GM18519 (cell line): ENCODE measurements at regions not wholly inside any gene's neighbourhood (a gene's known extent, or its start where the extent isn't known, plus 50 kb on each side); places are given as distances from the start of the nearest gene placed in this dataset.

Source experiments
- ATAC-seq: cut with Tn5 transposase; IDR thresholded peaks from one replicate; pipeline ENCODE4 v1.9.1; 2021; ENCODE audit warnings: mild to moderate bottlenecking, moderate library complexity; ENCODE audit not compliant: unreplicated experiment, low FRiP score

DNA sequence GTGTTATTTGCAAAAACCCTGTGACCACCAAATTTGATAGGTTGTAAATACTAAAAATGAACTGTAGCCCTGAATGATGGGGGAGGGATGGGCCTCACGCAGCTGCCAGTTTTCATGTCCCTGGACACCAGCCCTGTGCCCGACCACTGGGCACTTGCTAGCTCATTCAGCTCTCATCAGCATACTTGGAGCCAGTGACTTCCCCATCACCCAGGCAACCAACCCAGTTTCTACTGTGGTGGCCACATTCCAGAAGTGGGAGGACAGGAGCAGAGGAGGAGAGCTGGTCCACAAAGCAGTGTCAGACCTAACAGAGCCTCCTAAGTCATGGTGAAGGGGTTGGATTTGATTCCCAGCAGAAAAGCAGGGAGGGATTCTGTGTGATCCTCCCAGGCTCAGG is 128.2 kb downstream of the CPEB2 start:
- no peak for ATAC-seq

DNA sequence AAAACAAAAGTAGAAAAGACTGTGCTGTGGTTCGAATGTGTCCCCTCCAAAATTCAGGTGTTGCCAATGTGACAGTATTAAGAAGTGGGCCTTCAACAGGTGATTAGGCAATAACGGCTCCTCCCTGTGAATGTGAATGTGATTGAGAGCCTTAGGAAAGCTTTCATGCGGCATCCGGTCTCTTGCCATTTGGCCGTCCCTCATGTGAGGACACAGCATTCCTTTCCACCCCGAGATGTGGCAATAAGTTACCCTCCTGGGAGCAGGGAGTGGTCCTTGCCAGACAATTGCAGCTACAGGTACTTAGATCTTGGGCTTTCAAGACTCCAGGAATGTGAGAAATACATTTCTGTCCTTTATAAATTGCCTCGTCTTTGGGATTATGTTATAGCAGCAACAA is 129.3 kb downstream of the CPEB2 start:
- ATAC-seq = no peak

DNA sequence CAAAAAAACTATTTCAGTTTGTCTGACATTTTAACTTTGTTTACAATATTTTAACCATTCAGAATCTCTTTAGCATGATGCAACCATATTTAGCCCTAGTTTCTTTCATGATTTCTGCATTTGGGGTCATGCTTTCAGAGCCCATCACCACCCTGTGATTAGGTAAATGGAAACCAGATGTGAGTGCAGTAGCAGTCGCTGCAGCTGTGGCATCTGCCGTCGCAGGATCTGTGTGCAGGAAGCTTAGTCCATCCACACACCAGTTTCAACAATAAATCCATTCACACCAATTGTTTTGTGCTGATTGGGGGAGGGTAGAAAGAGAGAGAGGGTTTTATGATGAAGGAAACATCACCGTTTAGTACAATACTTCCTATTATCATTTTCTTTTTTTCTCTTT is 130.5 kb downstream of the CPEB2 start:
- no peak for ATAC-seq

DNA sequence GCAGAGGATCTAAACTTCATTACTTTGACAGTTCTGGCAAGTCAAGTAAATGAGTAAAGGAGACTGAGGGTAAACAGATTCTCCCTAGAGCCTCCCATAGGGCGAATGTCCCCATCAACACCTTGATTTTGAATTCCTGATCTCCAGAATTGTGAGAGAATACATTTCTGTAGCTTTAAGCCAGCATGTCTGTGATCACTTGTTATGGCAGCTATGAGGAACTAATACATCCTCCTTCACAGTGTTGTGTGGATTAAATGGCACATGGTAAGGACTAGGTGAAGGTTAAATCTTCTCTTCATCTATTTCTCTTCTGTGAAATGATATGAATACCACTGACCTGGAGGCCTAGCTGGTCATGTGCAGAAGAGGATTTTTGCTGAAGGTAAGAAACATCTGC is 137.3 kb downstream of the CPEB2 start:
- no peak for ATAC-seq

GRCh38 chr4:15142201-15142600 is 139.9 kb downstream of the CPEB2 start:
- no peak for ATAC-seq

DNA sequence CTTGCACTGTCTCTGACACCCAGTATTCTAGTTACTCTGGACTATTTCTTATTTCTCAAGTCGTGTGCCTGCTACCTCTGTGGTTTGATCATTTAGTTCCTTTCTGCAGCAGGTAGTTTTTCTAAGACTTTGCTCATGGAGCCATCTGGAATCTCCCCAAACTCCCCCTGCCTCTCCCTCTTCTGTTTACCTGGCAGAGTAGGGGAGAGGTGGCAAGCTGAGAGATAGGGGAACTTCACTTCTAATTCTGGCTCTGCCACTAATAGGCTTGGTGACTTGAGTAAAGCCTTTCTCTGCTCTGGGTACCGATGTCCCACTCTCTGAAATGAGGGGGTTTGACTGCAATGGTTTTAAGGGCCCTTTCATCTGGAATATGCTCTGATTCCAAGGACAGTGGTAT is 141.3 kb downstream of the CPEB2 start:
- ATAC-seq = no peak

DNA sequence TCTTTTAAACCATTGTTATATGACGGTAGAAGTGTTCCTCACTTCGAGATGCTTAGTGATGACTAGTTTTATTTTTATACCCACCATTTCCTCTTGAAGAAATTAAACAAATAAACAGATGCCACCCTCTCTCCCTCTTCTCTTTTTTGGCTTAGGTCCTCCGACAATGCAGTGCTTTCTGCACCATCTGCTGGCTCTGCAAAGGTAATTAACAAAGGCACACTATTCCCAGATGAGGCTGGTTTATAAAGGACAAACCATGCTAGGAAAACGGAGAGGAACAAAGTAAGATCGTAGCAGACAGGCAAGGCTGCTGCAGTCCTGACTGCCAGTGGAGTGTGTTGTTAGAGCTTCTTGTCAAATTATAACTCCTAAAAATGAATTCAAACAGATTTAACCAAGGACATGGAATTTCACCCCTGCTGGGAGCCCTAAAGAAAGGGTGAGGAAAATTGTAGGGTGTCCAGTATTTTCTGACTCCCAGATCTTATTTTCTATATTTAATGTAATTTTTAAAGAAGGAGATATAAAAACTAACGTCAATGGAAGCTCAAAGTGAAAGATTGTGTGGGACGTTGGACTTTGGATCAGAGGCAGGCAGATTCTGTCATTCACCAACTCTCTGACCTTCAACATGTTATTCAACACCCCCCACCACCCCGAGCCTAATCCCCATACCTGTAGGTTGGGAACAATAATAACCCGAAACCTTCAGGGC is 142.1 kb downstream of the CPEB2 start:
- ATAC-seq = no peak

GRCh38 chr4:15144967-15145295 is 142.7 kb downstream of the CPEB2 start:
- ATAC-seq = no peak

GRCh38 chr4:15145709-15146108 is 143.4 kb downstream of the CPEB2 start:
- no peak for ATAC-seq

GRCh38 chr4:15147714-15148113 is 145.4 kb downstream of the CPEB2 start:
- ATAC-seq = no peak

- no peak for ATAC-seq
These were observed 145.9 kb downstream of the CPEB2 start for GRCh38 chr4:15148199-15148598.

DNA sequence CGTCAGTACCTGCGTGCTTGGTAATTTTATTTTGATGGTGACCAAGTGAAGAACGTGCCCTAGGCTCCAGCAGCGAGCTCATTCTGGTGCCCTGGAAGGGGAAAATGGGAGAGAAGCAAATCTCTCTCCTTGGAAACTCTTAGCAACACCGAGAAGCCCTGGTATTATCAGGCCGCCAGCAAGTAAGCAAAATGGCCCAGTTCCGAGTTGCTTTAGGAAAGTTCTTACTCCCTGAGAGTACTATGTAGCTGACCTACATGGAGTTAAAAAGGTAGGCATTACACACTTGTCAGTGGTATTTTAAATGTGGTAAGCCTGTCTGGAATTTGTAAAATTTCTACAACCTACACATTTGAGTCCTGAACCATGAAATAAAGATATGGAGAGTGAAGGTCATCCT is 146.4 kb downstream of the CPEB2 start:
- no peak for ATAC-seq

GRCh38 chr4:15149234-15149838 is 147.1 kb downstream of the CPEB2 start:
- ATAC-seq = peak; percentile 88

- ATAC-seq = peak; percentile 37
These were observed 147.7 kb downstream of the CPEB2 start for GRCh38 chr4:15149839-15150592.

- no peak for ATAC-seq
These were observed 148.3 kb downstream of the CPEB2 start for GRCh38 chr4:15150631-15151030.

GRCh38 chr4:15151033-15151432 is 148.8 kb downstream of the CPEB2 start:
- no peak for ATAC-seq

DNA sequence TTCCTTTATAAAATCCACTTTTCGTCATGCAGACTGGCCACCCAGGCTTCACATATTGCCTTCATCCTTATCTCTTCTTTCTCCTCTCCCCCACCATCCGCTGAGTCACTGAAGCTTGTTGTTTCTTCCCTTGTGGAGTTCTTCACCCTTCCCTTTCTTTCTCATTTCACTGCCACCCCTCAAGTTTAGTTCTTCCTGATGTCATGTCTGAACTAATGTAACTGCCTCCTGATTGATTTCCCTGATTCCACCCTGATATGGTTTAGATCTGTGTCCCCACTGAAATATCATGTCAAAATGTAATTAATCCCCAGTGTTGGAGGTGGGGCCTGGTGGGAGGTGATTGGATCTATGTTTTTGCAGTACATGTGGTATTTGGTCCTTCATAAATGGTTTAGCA is 151.4 kb downstream of the CPEB2 start:
- ATAC-seq = no peak

DNA sequence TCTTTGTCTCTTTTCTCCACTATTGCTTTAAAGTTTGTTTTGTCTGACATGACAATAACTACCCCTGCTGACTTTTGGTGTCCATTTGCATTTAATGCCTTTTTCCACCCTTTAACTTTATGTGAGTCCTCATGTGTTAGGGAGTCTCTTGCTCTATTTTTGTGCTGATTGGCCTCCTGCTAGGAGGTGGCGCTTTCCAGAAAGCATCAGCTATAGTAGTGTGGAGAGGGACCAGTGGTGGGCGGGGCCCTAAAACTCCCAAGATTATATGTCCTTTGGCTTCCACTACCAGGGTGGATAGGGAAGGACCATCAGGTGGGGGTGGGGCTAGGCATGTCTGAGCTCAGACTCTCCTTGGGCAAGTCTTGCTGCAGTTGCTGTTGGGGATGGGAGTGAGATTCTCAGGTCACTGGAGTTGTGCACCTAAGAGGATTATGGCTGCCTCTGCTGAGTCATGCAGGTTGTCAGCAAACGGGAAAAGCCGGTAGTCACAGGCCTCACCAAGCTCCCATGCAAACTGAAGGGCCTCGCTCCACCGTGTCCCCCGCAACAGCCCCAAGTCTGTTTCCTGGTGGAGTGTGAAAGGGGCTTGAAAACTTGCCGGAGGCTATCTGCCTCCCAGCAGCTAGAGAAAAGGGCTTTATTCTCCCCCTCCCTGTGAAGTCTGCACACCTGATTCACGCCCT is 156.3 kb downstream of the CPEB2 start:
- no peak for ATAC-seq

GRCh38 chr4:15159477-15160019 is 157.3 kb downstream of the CPEB2 start:
- no peak for ATAC-seq

- no peak for ATAC-seq
These were observed 159.2 kb downstream of the CPEB2 start for GRCh38 chr4:15161439-15161838.

DNA sequence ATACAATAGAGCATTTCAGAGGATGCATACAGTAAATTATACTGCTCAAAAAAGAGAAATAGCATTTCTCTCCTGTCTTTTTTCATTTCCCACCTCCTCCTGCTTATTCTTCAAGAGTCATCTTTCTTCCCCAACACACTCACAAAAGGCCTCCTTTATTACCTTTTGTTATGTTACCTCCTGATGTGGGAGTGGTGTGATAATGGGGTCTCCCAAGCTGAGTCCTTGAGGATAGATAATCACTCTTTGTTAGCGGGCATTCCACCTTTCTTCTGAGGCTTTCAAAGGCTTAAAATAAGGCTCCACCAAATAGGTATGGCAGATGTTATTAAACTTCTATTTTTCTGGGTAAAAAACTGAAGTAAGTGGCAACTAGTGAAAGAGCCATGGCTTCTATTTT is 159.8 kb downstream of the CPEB2 start:
- no peak for ATAC-seq
